ENCODE measurements at regions not wholly inside any gene's neighbourhood (a gene's known extent, or its start where the extent isn't known, plus 50 kb on each side); places are given as distances from the start of the nearest gene placed in this dataset.
"Not testable (repeated sequence)": the region's sequence is repeated elsewhere in the genome, so short reads cannot be mapped to it uniquely, and the experiment has no call there.

- no peak overlapping the region for H3K4me3 ChIP-seq (ENCODE audit: low read depth, low read length)
- DNase-seq (ENCODE audit: low read depth) = no peak
- TF ChIP-seq, protein P1, sequence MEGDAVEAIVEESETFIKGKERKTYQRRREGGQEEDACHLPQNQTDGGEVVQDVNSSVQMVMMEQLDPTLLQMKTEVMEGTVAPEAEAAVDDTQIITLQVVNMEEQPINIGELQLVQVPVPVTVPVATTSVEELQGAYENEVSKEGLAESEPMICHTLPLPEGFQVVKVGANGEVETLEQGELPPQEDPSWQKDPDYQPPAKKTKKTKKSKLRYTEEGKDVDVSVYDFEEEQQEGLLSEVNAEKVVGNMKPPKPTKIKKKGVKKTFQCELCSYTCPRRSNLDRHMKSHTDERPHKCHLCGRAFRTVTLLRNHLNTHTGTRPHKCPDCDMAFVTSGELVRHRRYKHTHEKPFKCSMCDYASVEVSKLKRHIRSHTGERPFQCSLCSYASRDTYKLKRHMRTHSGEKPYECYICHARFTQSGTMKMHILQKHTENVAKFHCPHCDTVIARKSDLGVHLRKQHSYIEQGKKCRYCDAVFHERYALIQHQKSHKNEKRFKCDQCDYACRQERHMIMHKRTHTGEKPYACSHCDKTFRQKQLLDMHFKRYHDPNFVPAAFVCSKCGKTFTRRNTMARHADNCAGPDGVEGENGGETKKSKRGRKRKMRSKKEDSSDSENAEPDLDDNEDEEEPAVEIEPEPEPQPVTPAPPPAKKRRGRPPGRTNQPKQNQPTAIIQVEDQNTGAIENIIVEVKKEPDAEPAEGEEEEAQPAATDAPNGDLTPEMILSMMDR (IDR thresholded peaks at IDR 0.05; ENCODE audit: control insufficient read depth, extremely low read depth, insufficient read depth) = no peak
These were observed 224.5 kb upstream of the CENPE start for GRCh38 chr4:103422467-103423219.

- TF ChIP-seq, protein P1 (IDR thresholded peaks at IDR 0.05; ENCODE audit: control insufficient read depth, extremely low read depth, insufficient read depth) = no peak
- H3K4me3 ChIP-seq (ENCODE audit: low read depth, low read length) = no peak overlapping the region
- no peak for DNase-seq (ENCODE audit: low read depth)
These were observed 217.7 kb upstream of the CENPE start for GRCh38 chr4:103415801-103416200.

DNA sequence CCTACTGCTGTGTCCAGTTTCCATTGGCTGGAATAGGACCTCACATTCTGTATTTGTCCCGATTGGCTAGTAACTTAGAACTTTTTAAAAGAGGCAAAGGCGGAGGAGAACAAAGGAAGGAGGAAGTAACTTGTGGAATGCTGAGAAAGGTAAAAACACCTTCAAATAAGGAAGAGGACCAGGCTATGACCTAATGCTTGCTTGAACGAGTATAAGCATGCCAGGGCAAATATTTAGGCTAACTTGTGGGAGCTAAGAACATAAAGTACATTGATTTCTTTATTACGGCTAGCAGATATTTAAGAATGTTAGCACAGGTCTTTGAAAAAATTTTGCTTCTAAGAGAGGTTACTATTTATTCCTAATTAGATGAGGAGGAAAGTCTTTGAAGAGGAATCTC lies 214.5 kb upstream of the CENPE start:
- DNase-seq (ENCODE audit: low read depth); H3K4me3 ChIP-seq (ENCODE audit: low read depth, low read length): not testable (repeated sequence)

DNA sequence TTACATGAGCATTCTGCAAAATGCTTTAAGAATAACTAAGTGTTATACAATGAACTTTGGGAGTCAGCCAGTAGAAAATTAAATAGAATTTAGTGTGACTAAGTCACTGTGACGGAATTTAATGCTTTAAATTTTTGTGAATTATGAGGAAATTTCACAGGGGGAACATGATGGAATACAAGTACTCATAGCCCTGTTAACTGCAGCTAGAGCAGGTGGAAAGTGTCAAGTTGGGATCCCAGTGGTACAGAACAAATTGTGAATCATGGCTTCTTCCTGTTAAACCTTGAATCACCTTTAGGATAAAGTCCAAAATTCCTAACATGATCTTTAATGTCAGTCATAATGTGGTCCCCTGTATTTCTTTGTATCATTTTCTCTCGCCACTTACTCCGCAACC lies 212.2 kb upstream of the CENPE start:
- TF ChIP-seq, protein P1 (IDR thresholded peaks at IDR 0.05; ENCODE audit: control insufficient read depth, extremely low read depth, insufficient read depth) = no peak
- DNase-seq (ENCODE audit: low read depth) = no peak
- no peak overlapping the region for H3K4me3 ChIP-seq (ENCODE audit: low read depth, low read length)

- H3K4me3 ChIP-seq (ENCODE audit: low read depth, low read length) = no peak overlapping the region
- TF ChIP-seq, protein P1 (IDR thresholded peaks at IDR 0.05; ENCODE audit: control insufficient read depth, extremely low read depth, insufficient read depth) = no peak
- DNase-seq (ENCODE audit: low read depth) = no peak
These were observed 207.3 kb upstream of the CENPE start for GRCh38 chr4:103405415-103405814.

DNA sequence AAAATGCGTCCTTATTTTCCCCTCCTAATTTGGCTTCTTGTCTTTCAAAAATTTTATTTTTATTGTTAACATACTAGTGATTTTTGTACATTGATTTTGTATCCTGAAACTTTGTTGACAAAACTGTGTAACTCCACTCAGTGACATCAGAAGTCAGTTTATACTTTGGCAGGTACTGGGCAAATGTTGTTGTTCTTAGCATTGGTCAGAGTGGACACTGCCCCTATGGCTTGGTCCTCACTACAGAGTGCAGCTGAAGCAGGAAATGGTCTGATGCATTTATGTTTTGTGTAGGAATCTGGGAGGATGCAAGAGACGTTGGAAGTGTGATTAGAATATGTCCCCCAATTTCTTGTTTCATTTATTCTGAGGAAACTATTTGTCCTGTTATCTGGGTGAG lies 205.5 kb upstream of the CENPE start:
- DNase-seq (ENCODE audit: low read depth) = no peak
- TF ChIP-seq, protein P1 (IDR thresholded peaks at IDR 0.05; ENCODE audit: control insufficient read depth, extremely low read depth, insufficient read depth) = no peak
- no peak overlapping the region for H3K4me3 ChIP-seq (ENCODE audit: low read depth, low read length)

GRCh38 chr4:103402198-103402597 lies 204.1 kb upstream of the CENPE start:
- TF ChIP-seq, protein P1 (IDR thresholded peaks at IDR 0.05; ENCODE audit: control insufficient read depth, extremely low read depth, insufficient read depth) = no peak
- DNase-seq (ENCODE audit: low read depth) = no peak
- H3K4me3 ChIP-seq (ENCODE audit: low read depth, low read length) = no peak overlapping the region

All from LNCaP clone FGC (cell line).